Fibroblast of villous mesenchyme (primary cell): ENCODE measurements at regions not wholly inside any gene's neighbourhood (a gene's known extent, or its start where the extent isn't known, plus 50 kb on each side); places are given as distances from the start of the nearest gene placed in this dataset.

Source experiments
- DNase-seq: peaks from one replicate; pipeline ENCODE4 v3.0.0-alpha.2; 2010; ENCODE audit warnings: low read depth
- H3K4me3 ChIP-seq: 2 replicates; pipeline ENCODE4 v1.5.1; 2011; ENCODE audit warnings: low read depth, mild to moderate bottlenecking, low read length
- CTCF ChIP-seq: IDR thresholded peaks from 2 replicates; pipeline ENCODE4 v1.5.1; 2012; ENCODE audit warnings: low read depth, mild to moderate bottlenecking, low read length; ENCODE audit not compliant: insufficient read depth

DNA sequence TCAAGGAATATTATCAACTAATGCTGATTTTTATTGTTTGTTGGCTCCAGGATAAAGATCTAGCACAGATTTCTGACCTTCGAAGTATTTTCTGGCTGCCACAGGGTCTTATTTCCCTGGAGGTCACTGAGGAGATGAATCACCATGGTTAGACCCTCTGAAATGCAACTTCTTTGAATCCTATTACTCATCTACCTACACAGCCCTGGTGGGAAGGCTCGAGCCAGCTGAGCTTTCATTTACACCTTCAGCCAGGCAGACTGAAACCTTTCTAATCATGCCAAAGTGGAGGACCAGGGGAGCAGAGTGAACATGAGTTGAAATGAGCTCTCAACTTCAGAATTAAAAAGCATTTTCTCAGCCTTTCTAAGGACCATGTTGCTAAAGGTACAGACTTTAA is 130.5 kb downstream of the SMIM20 start:
- no peak overlapping the region for H3K4me3 ChIP-seq
- no peak for DNase-seq
- TF ChIP-seq CTCF: no peak

DNA sequence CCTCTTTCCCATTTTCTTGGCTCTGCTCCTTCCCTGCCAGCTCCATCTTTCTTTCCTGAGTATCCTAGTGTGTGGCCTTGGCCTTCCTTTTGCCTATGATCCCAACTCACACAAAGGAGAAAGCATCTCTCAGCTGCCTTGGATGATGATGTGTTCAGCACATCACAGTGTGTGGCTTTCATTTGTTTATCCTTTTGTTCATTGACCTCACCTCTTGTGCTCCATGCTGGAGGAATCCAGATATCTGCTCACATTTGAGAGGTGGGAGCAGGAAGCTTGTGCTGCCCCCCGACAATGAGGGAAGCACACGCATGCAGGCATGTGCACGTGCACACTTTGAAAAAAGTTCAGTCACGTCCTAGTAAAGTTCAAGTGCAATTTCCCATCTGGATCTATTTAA is 131.0 kb downstream of the SMIM20 start:
- no peak for TF ChIP-seq CTCF
- H3K4me3 ChIP-seq: no peak overlapping the region
- DNase-seq: no peak

GRCh38 chr4:26047795-26048194 is 133.8 kb downstream of the SMIM20 start:
- no peak overlapping the region for H3K4me3 ChIP-seq
- no peak for DNase-seq
- no peak for TF ChIP-seq CTCF

- H3K4me3 ChIP-seq: no peak overlapping the region
- TF ChIP-seq CTCF: no peak
Measured at GRCh38 chr4:26048378-26048882, 134.4 kb downstream of the SMIM20 start.

DNA sequence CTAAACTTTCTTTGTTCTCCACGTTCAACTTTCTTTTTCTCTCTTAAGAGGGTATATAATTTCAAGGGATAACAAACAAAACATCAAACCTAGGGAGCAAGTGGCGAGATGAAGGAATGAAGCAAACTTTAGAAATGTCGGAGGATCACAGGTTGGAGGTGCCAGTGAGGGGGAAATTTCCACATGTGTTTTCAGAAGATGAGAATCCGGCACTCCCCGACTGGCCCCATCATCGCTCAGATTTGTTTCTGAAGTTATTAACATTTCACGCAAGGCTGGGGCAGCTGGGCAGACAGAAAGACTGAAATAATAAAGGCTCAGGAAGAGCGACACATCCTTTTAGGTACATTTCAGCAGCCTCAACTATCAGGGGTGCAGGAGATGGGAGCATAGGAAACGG is 134.9 kb downstream of the SMIM20 start:
- peak overlapping the region; percentile 16 for H3K4me3 ChIP-seq
- TF ChIP-seq CTCF: no peak
- peak; percentile 50 for DNase-seq

More at GRCh38 chr4:26048378-26048882, 134.4 kb downstream of the SMIM20 start:
- DNase-seq: peak; percentile 91

DNA sequence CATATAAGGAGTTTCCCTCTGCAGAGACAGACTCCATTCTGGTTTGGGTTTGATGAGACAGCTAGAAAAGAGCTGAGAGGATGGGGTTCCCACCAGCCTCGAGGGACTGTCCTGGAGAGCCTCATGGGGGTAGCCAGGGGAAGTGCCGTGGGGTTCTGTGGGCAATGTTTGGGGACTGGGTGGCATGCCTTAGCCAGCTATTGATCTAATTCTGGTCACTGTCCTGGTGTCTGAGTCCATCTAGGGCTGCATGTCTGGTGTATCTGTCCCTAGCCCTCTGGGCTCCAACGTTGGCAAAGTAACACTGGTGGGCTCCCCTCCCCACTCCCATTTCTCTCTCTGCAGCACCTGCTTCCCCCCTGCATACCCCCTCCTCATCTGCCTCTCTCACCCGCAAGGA is 135.4 kb downstream of the SMIM20 start:
- no peak overlapping the region for H3K4me3 ChIP-seq
- TF ChIP-seq CTCF: no peak
- DNase-seq: no peak

DNA sequence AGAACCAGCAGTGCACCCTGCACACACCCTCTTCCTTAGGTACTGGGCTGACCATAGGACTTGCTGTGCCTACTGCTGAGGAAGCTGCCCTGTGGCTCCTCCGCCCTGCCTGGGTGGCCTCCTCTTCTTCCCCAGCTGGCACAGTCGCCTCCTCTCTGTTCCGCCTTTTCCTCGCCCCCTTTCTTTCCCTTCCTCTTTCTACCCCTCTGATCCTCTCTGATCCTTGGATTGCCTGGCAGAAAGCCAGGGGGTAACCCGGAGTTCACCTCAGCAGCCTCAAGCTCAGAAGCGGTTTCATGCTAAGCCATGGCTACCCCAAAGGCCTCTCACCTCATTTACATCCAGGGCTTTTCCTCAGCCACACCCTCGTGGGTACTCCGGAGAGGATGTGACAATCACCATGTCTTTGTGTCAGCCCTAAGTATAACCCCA is 136.2 kb downstream of the SMIM20 start:
- no peak for DNase-seq
- H3K4me3 ChIP-seq: no peak overlapping the region
- no peak for TF ChIP-seq CTCF
